ENCODE measurements at regions not wholly inside any gene's neighbourhood (a gene's known extent, or its start where the extent isn't known, plus 50 kb on each side); places are given as distances from the start of the nearest gene placed in this dataset.

GRCh38 chr5:137567226-137567625 is 68.1 kb upstream of the SPOCK1 start:
- TF ChIP-seq CTCF (IDR thresholded peaks at IDR 0.05; ENCODE audit: low read depth, low read length, missing control alignments) = no peak

GRCh38 chr5:137566780-137567179 is 67.7 kb upstream of the SPOCK1 start:
- no peak for TF ChIP-seq CTCF (IDR thresholded peaks at IDR 0.05; ENCODE audit: low read depth, low read length, missing control alignments)
- H3K4me3 ChIP-seq (replicated peaks; ENCODE audit: low read depth, low read length) = no peak overlapping the region
- no peak for DNase-seq (ENCODE audit: extremely low read depth, low read depth)

More at GRCh38 chr5:137567226-137567625, 68.1 kb upstream of the SPOCK1 start:
- no peak for DNase-seq (ENCODE audit: extremely low read depth, low read depth)
- no peak overlapping the region for H3K4me3 ChIP-seq (replicated peaks; ENCODE audit: low read depth, low read length)

- no peak for TF ChIP-seq CTCF (IDR thresholded peaks at IDR 0.05; ENCODE audit: low read depth, low read length, missing control alignments)
- DNase-seq (ENCODE audit: extremely low read depth, low read depth) = no peak
- H3K4me3 ChIP-seq (replicated peaks; ENCODE audit: low read depth, low read length) = no peak overlapping the region
Measured at GRCh38 chr5:137566118-137566541, 67.0 kb upstream of the SPOCK1 start.

- no peak for DNase-seq (ENCODE audit: extremely low read depth, low read depth)
- no peak overlapping the region for H3K4me3 ChIP-seq (replicated peaks; ENCODE audit: low read depth, low read length)
- no peak for TF ChIP-seq CTCF (IDR thresholded peaks at IDR 0.05; ENCODE audit: low read depth, low read length, missing control alignments)
Measured at GRCh38 chr5:137565450-137565849, 66.3 kb upstream of the SPOCK1 start.

- H3K4me3 ChIP-seq (replicated peaks; ENCODE audit: low read depth, low read length) = no peak overlapping the region
- TF ChIP-seq CTCF (IDR thresholded peaks at IDR 0.05; ENCODE audit: low read depth, low read length, missing control alignments) = no peak
- no peak for DNase-seq (ENCODE audit: extremely low read depth, low read depth)
Measured at GRCh38 chr5:137564398-137564961, 65.4 kb upstream of the SPOCK1 start.

GRCh38 chr5:137563646-137564397 is 64.7 kb upstream of the SPOCK1 start:
- no peak overlapping the region for H3K4me3 ChIP-seq (replicated peaks; ENCODE audit: low read depth, low read length)
- peak; percentile 81 for DNase-seq (ENCODE audit: extremely low read depth, low read depth)
- no peak for TF ChIP-seq CTCF (IDR thresholded peaks at IDR 0.05; ENCODE audit: low read depth, low read length, missing control alignments)
